PC-9 (cell line): ENCODE measurements at regions not wholly inside any gene's neighbourhood (a gene's known extent, or its start where the extent isn't known, plus 50 kb on each side); places are given as distances from the start of the nearest gene placed in this dataset.

Experiments used
- BruUV-seq: library from RNA; stranded (reverse); fragments of 400-500 nt; replicated peaks from 2 replicates; lab custom pipeline; 2021; lab: Mats Ljungman, UMichigan
- CTCF ChIA-PET: fragments of 300-600 bp; sonication (Branson Sonifier 250); formaldehyde crosslinking; loops from one replicate; lab custom pipeline; 2022; ENCODE audit warnings: antibody characterized with exemption; lab: Charles Lee
- POLR2A ChIA-PET: fragments of 300-600 bp; sonication (Branson Sonifier 250); formaldehyde crosslinking; loops from one replicate; lab custom pipeline; 2022; ENCODE audit warnings: antibody characterized with exemption; ENCODE audit not compliant: unreplicated experiment; lab: Charles Lee
- DNase-seq, 2 experiments: peaks; one replicate each; pipeline versions ENCODE4 v3.0.0 to v3.0.0-alpha.2; 2015 to 2022; ENCODE audit warnings: mixed read lengths in 1 of 2
- H2AFZ ChIP-seq: fragments of 200-600 bp; sonication (generic); 2 replicates; pipeline ENCODE4 v1.8.1; 2017; ENCODE audit warnings: antibody characterized with exemption
- H3F3A ChIP-seq: fragments of 200-600 bp; sonication (generic); 2 replicates; pipeline ENCODE4 v1.8.1; 2017; ENCODE audit warnings: antibody characterized with exemption, mild to moderate bottlenecking, low read depth; ENCODE audit not compliant: insufficient read depth
- H3K27ac ChIP-seq: fragments of 200-600 bp; sonication (generic); 2 replicates; pipeline ENCODE4 v1.6.1; 2016; ENCODE audit warnings: mixed run types
- H3K27me3 ChIP-seq: fragments of 200-600 bp; sonication (generic); 2 replicates; pipeline ENCODE4 v1.6.1; 2016; ENCODE audit warnings: low read depth, mixed run types; ENCODE audit not compliant: insufficient read depth
- H3K36me3 ChIP-seq: fragments of 200-600 bp; sonication (generic); 2 replicates; pipeline ENCODE4 v1.6.1; 2016; ENCODE audit warnings: low read depth, mixed run types
- H3K4me1 ChIP-seq: fragments of 200-600 bp; sonication (generic); replicated peaks from 2 replicates; pipeline ENCODE4 v1.6.1; 2016; ENCODE audit warnings: mixed run types; ENCODE audit not compliant: insufficient read depth
- H3K4me2 ChIP-seq: fragments of 200-600 bp; sonication (generic); 2 replicates; pipeline ENCODE4 v1.6.1; 2017; ENCODE audit warnings: mixed run types
- H3K4me3 ChIP-seq: fragments of 200-600 bp; sonication (generic); 2 replicates; pipeline ENCODE4 v1.6.1; 2016; ENCODE audit warnings: mixed run types
- H3K79me2 ChIP-seq: fragments of 200-600 bp; sonication (generic); 2 replicates; pipeline ENCODE4 v1.6.1; 2017; ENCODE audit warnings: low read depth, mixed run types
- H3K9me2 ChIP-seq: fragments of 200-600 bp; sonication (generic); 2 replicates; pipeline ENCODE4 v1.8.1; 2017; ENCODE audit warnings: mild to moderate bottlenecking; ENCODE audit not compliant: insufficient read depth
- H3K9me3 ChIP-seq: fragments of 200-600 bp; sonication (generic); 2 replicates; pipeline ENCODE4 v1.8.1; 2016; ENCODE audit warnings: low read depth; ENCODE audit not compliant: insufficient read depth
- H4K20me1 ChIP-seq: fragments of 200-600 bp; sonication (generic); 2 replicates; pipeline ENCODE4 v1.8.1; 2017; ENCODE audit not compliant: insufficient read depth
- EZH2 ChIP-seq: fragments of 200-600 bp; sonication (generic); IDR thresholded peaks from 2 replicates; pipeline ENCODE4 v1.8.0; 2017; ENCODE audit warnings: antibody characterized with exemption, low read depth
- intact Hi-C: fragments of 100-400 bp; cut with micrococcal nuclease; formaldehyde crosslinking; loops from one replicate; pipeline ENCODE4 v1.10.0; 2022; ENCODE audit not compliant: unreplicated experiment
- TF ChIP-seq, protein P1 (sequence below): fragments of 200-600 bp; sonication (generic); conservative IDR thresholded peaks from 2 replicates; pipeline ENCODE4 v1.6.1; 2017; ENCODE audit warnings: mixed run types, antibody characterized with exemption, mild to moderate bottlenecking, moderate library complexity

DNA sequence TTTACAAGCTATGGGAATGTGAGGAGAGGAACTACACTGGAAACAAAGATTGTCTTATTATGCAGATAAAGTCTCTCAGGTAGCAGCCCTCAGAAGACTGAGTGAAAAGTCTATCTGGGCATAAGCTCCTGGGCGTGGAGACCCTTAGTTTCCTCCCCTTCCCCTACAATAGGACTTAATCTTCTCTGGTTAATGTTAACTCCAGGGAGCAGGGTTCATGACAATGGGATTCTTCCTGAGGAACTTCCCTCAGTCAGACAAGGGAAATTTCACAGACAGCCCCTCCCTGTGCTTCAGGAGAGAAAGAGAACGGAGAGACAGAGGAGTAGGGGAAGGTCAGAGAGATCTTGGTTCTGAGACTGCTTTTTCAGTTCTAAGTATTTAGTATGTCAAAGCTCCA is 1428.6 kb downstream of the LRRC4C start:
- no peak overlapping the region for H3K4me3 ChIP-seq
- intact Hi-C loops, result no loop called here
- BruUV-seq, result no TSS peak

DNA sequence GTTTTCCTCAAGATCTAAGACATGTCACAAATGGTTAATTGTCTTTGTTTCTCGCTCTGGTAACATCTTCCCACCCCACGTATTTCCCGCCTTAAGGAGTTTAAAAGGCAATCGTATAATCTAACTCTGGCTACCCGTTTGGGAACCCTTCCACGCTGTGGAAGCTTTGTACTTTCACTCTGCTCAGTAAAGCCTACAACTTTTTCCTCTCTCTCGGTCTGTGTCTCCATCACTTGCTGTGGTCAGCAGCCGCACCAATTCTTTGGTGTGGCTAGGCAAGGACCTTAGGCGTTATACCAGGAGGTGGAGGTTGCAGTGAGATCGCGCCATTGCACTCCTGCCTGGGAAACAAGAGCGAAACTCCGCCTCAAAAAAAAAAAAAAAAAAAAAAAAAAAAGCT is 1430.1 kb downstream of the LRRC4C start:
- Histone ChIP-seq H3K9me2 (no peaks in the 10 kb centered on the region), H3K27me3 (0 out of 2 replicates have a peak, but pooled peaks cover 3% of the 10 kb centered on the region), H3F3A (no peaks in the 10 kb centered on the region), H3K79me2 (no peaks in the 10 kb centered on the region), H3K4me3 (peak overlapping the region; percentile 25; the same call in 1 of the 2 replicates), H3K9me3 (no peaks in the 10 kb centered on the region), H3K27ac (no peak overlapping the region), H4K20me1 (no peaks in the 10 kb centered on the region), H2AFZ (peak overlapping the region; percentile 72), H3K4me2 (peak overlapping the region; percentile 54), H3K4me1 (no peaks in the 10 kb centered on the region), H3K36me3 (no peaks in the 10 kb centered on the region)
- no TSS peak for BruUV-seq
- POLR2A ChIA-PET, result interaction anchor here (0.6 kb wide), 1 partner anchor 13 kb away, joined by 3 read pairs; no protein-coding TSS in a partner anchor
- TF ChIP-seq EZH2, result no peak
- TF ChIP-seq, protein P1, sequence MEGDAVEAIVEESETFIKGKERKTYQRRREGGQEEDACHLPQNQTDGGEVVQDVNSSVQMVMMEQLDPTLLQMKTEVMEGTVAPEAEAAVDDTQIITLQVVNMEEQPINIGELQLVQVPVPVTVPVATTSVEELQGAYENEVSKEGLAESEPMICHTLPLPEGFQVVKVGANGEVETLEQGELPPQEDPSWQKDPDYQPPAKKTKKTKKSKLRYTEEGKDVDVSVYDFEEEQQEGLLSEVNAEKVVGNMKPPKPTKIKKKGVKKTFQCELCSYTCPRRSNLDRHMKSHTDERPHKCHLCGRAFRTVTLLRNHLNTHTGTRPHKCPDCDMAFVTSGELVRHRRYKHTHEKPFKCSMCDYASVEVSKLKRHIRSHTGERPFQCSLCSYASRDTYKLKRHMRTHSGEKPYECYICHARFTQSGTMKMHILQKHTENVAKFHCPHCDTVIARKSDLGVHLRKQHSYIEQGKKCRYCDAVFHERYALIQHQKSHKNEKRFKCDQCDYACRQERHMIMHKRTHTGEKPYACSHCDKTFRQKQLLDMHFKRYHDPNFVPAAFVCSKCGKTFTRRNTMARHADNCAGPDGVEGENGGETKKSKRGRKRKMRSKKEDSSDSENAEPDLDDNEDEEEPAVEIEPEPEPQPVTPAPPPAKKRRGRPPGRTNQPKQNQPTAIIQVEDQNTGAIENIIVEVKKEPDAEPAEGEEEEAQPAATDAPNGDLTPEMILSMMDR, result no peak
- intact Hi-C loops, result no loop called here
- no peak for DNase-seq
- CTCF ChIA-PET, result no interaction called here

More for the DNA sequence above, 1428.6 kb downstream of the LRRC4C start:
- DNase-seq, result no peak
- no peaks in the 10 kb centered on the region for H3K9me2 ChIP-seq
- H4K20me1 ChIP-seq, result no peaks in the 10 kb centered on the region
- no peaks in the 10 kb centered on the region for H3K9me3 ChIP-seq
- H3F3A ChIP-seq, result no peaks in the 10 kb centered on the region
- no peaks in the 10 kb centered on the region for H3K79me2 ChIP-seq
- no peak overlapping the region for H2AFZ ChIP-seq
- H3K27me3 ChIP-seq, result 0 out of 2 replicates have a peak, but pooled peaks cover 3% of the 10 kb centered on the region
- no peaks in the 10 kb centered on the region for H3K36me3 ChIP-seq
- POLR2A ChIA-PET, result no interaction called here
- no peaks in the 10 kb centered on the region for H3K4me1 ChIP-seq
- no peak overlapping the region for H3K4me2 ChIP-seq
- TF ChIP-seq EZH2, result no peak
- TF ChIP-seq, protein P1, result no peak
- no peak overlapping the region for H3K27ac ChIP-seq
- CTCF ChIA-PET, result no interaction called here

DNA sequence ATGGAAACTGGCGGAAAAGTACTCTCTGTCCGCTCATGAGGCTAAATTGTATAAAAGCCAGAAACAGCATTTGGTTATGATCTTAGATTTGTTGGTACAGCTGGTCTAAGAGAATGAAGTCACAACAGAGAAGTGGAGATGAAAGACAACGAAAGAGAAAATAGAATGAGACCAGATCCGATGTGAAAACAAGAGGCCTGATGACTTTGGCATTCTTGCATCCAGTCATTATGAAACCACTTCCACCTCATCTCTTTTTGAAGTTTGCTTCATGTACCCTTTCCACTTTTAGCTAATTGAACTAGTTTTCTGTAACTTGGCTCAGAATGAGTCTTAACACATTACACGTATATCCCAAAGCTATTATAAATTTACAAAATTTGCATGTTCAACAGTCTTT is 1431.7 kb downstream of the LRRC4C start:
- H3K9me3 ChIP-seq, result no peaks in the 10 kb centered on the region
- BruUV-seq, result no TSS peak
- no peak overlapping the region for H3K27ac ChIP-seq
- no peak overlapping the region for H2AFZ ChIP-seq
- ChIA-PET CTCF (no interaction called here), POLR2A (no interaction called here)
- H3K4me1 ChIP-seq, result no peaks in the 10 kb centered on the region
- H3K79me2 ChIP-seq, result no peaks in the 10 kb centered on the region
- H3K4me3 ChIP-seq, result no peak overlapping the region
- TF ChIP-seq, protein P1, result no peak
- no peak for TF ChIP-seq EZH2
- 0 out of 2 replicates have a peak, but pooled peaks cover 3% of the 10 kb centered on the region for H3K27me3 ChIP-seq
- H3F3A ChIP-seq, result no peaks in the 10 kb centered on the region
- no peak for DNase-seq
- H3K36me3 ChIP-seq, result no peaks in the 10 kb centered on the region
- no peaks in the 10 kb centered on the region for H4K20me1 ChIP-seq
- H3K9me2 ChIP-seq, result no peaks in the 10 kb centered on the region
- no peak overlapping the region for H3K4me2 ChIP-seq
- intact Hi-C loops, result no loop called here
